HepG2 (cell line): ENCODE measurements at regions not wholly inside any gene's neighbourhood (a gene's known extent, or its start where the extent isn't known, plus 50 kb on each side); places are given as distances from the start of the nearest gene placed in this dataset.

Source experiments
- CREM ChIP-seq, 2 experiments: sonication (generic) in 1 of 2; formaldehyde crosslinking in 1 of 2; IDR thresholded peaks; 2 replicates each; pipeline versions ENCODE4 v1.4.0 to v1.6.1; 2016 to 2020; ENCODE audit warnings: antibody characterized with exemption in 1 of 2, mild to moderate bottlenecking in 1 of 2, missing genetic modification reagents in 1 of 2
- GLI4 ChIP-seq: sonication (generic); formaldehyde crosslinking; IDR thresholded peaks from 2 replicates; pipeline ENCODE4 v1.5.1; 2020; ENCODE audit warnings: missing genetic modification reagents, mild to moderate bottlenecking, moderate library complexity, borderline replicate concordance
- PHF21A ChIP-seq: sonication (generic); formaldehyde crosslinking; IDR thresholded peaks from 2 replicates; pipeline ENCODE4 v1.5.0; 2020; ENCODE audit warnings: mild to moderate bottlenecking, missing genetic modification reagents
- REL ChIP-seq: sonication (generic); formaldehyde crosslinking; conservative IDR thresholded peaks from 2 replicates; pipeline ENCODE4 v1.8.0; 2022; ENCODE audit warnings: mild to moderate bottlenecking, missing genetic modification reagents, moderate library complexity
- RERE ChIP-seq: IDR thresholded peaks from 2 replicates; pipeline ENCODE4 v1.6.1; 2016; ENCODE audit warnings: low read depth, missing genetic modification reagents, missing compliant biosample characterization
- RXRA ChIP-seq: sonication (generic); formaldehyde crosslinking; IDR thresholded peaks from 2 replicates; pipeline ENCODE4 v1.5.1; 2020; ENCODE audit warnings: missing genetic modification reagents
- ZNF256 ChIP-seq: sonication (generic); formaldehyde crosslinking; conservative IDR thresholded peaks from 2 replicates; pipeline ENCODE4 v1.4.0; 2020; ENCODE audit warnings: missing genetic modification reagents
- ZNF44 ChIP-seq: sonication (generic); formaldehyde crosslinking; IDR thresholded peaks from 2 replicates; pipeline ENCODE4 v1.5.1; 2020; ENCODE audit warnings: mild to moderate bottlenecking, missing genetic modification reagents
- ZNF776 ChIP-seq: sonication (generic); formaldehyde crosslinking; IDR thresholded peaks from 2 replicates; pipeline ENCODE4 v1.4.0; 2020; ENCODE audit warnings: mild to moderate bottlenecking, missing genetic modification reagents
- ZSCAN30 ChIP-seq: sonication (generic); formaldehyde crosslinking; IDR thresholded peaks from 2 replicates; pipeline ENCODE4 v1.5.0; 2020; ENCODE audit warnings: mild to moderate bottlenecking, missing genetic modification reagents
- TF ChIP-seq, protein P1 (sequence below): sonication (generic); formaldehyde crosslinking; IDR thresholded peaks from 2 replicates; pipeline ENCODE4 v1.5.0; 2020; ENCODE audit warnings: mild to moderate bottlenecking, missing genetic modification reagents, borderline replicate concordance
- TF ChIP-seq, protein P2 (sequence below): sonication (generic); formaldehyde crosslinking; IDR thresholded peaks from 2 replicates; pipeline ENCODE4 v1.4.0; 2020; ENCODE audit warnings: missing genetic modification reagents, borderline replicate concordance

- TF ChIP-seq, protein P1, sequence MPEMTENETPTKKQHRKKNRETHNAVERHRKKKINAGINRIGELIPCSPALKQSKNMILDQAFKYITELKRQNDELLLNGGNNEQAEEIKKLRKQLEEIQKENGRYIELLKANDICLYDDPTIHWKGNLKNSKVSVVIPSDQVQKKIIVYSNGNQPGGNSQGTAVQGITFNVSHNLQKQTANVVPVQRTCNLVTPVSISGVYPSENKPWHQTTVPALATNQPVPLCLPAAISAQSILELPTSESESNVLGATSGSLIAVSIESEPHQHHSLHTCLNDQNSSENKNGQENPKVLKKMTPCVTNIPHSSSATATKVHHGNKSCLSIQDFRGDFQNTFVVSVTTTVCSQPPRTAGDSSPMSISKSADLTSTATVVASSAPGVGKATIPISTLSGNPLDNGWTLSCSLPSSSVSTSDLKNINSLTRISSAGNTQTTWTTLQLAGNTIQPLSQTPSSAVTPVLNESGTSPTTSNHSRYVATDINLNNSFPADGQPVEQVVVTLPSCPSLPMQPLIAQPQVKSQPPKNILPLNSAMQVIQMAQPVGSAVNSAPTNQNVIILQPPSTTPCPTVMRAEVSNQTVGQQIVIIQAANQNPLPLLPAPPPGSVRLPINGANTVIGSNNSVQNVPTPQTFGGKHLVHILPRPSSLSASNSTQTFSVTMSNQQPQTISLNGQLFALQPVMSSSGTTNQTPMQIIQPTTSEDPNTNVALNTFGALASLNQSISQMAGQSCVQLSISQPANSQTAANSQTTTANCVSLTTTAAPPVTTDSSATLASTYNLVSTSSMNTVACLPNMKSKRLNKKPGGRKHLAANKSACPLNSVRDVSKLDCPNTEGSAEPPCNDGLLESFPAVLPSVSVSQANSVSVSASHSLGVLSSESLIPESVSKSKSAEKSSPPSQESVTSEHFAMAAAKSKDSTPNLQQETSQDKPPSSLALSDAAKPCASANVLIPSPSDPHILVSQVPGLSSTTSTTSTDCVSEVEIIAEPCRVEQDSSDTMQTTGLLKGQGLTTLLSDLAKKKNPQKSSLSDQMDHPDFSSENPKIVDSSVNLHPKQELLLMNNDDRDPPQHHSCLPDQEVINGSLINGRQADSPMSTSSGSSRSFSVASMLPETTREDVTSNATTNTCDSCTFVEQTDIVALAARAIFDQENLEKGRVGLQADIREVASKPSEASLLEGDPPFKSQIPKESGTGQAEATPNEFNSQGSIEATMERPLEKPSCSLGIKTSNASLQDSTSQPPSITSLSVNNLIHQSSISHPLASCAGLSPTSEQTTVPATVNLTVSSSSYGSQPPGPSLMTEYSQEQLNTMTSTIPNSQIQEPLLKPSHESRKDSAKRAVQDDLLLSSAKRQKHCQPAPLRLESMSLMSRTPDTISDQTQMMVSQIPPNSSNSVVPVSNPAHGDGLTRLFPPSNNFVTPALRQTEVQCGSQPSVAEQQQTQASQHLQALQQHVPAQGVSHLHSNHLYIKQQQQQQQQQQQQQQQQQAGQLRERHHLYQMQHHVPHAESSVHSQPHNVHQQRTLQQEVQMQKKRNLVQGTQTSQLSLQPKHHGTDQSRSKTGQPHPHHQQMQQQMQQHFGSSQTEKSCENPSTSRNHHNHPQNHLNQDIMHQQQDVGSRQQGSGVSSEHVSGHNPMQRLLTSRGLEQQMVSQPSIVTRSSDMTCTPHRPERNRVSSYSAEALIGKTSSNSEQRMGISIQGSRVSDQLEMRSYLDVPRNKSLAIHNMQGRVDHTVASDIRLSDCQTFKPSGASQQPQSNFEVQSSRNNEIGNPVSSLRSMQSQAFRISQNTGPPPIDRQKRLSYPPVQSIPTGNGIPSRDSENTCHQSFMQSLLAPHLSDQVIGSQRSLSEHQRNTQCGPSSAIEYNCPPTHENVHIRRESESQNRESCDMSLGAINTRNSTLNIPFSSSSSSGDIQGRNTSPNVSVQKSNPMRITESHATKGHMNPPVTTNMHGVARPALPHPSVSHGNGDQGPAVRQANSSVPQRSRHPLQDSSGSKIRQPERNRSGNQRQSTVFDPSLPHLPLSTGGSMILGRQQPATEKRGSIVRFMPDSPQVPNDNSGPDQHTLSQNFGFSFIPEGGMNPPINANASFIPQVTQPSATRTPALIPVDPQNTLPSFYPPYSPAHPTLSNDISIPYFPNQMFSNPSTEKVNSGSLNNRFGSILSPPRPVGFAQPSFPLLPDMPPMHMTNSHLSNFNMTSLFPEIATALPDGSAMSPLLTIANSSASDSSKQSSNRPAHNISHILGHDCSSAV (CRISPR knock-in tag) = no peak
- TF ChIP-seq CREM (IDR thresholded peaks at IDR 0.05) (no peak), CREM (CRISPR knock-in tag; IDR thresholded peaks at IDR 0.05) (no peak), RERE (peak; percentile 75; the same call in 1 of the 2 replicates), REL (CRISPR knock-in tag) (no peak), ZSCAN30 (CRISPR knock-in tag) (no peak), GLI4 (CRISPR knock-in tag) (no peak), ZNF776 (CRISPR knock-in tag) (no peak), PHF21A (peak; percentile 31; the same call in 1 of the 2 replicates), ZNF256 (no peak), RXRA (CRISPR knock-in tag) (no peak; the same call in 1 of the 2 replicates), ZNF44 (no peak)
- TF ChIP-seq, protein P2, sequence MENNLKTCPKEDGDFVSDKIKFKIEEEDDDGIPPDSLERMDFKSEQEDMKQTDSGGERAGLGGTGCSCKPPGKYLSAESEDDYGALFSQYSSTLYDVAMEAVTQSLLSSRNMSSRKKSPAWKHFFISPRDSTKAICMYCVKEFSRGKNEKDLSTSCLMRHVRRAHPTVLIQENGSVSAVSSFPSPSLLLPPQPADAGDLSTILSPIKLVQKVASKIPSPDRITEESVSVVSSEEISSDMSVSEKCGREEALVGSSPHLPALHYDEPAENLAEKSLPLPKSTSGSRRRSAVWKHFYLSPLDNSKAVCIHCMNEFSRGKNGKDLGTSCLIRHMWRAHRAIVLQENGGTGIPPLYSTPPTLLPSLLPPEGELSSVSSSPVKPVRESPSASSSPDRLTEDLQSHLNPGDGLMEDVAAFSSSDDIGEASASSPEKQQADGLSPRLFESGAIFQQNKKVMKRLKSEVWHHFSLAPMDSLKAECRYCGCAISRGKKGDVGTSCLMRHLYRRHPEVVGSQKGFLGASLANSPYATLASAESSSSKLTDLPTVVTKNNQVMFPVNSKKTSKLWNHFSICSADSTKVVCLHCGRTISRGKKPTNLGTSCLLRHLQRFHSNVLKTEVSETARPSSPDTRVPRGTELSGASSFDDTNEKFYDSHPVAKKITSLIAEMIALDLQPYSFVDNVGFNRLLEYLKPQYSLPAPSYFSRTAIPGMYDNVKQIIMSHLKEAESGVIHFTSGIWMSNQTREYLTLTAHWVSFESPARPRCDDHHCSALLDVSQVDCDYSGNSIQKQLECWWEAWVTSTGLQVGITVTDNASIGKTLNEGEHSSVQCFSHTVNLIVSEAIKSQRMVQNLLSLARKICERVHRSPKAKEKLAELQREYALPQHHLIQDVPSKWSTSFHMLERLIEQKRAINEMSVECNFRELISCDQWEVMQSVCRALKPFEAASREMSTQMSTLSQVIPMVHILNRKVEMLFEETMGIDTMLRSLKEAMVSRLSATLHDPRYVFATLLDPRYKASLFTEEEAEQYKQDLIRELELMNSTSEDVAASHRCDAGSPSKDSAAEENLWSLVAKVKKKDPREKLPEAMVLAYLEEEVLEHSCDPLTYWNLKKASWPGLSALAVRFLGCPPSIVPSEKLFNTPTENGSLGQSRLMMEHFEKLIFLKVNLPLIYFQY (CRISPR knock-in tag) = no peak
Observed at GRCh38 chr18:42446195-42446594, 491.2 kb downstream of the PIK3C3 start (continued).
